ENCODE measurements at regions not wholly inside any gene's neighbourhood (a gene's known extent, or its start where the extent isn't known, plus 50 kb on each side); places are given as distances from the start of the nearest gene placed in this dataset.

DNA sequence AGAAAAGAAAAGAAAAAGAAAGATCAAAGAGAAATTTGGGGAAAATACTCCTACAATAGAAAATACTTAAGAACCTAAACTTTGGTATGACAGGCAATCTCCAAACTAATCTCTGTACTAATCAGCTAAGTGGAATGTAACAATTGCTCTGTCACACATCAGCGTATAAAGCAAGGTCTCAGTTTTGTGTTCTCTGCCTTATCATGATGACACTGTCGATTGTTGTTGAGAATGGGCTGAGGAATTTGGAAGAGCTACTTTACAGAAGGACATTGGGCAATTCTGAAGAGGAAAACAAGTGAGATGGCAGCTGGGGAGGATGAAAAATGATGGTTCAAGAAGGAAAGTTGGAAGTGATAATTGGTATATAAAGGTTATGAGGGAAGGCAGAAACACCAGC, 486.0 kb upstream of the HTR2C start:
- TF ChIP-seq, protein P1, sequence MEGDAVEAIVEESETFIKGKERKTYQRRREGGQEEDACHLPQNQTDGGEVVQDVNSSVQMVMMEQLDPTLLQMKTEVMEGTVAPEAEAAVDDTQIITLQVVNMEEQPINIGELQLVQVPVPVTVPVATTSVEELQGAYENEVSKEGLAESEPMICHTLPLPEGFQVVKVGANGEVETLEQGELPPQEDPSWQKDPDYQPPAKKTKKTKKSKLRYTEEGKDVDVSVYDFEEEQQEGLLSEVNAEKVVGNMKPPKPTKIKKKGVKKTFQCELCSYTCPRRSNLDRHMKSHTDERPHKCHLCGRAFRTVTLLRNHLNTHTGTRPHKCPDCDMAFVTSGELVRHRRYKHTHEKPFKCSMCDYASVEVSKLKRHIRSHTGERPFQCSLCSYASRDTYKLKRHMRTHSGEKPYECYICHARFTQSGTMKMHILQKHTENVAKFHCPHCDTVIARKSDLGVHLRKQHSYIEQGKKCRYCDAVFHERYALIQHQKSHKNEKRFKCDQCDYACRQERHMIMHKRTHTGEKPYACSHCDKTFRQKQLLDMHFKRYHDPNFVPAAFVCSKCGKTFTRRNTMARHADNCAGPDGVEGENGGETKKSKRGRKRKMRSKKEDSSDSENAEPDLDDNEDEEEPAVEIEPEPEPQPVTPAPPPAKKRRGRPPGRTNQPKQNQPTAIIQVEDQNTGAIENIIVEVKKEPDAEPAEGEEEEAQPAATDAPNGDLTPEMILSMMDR (conservative IDR thresholded peaks at IDR 0.05; ENCODE audit: low read length): no peak
- no peak for TF ChIP-seq EZH2phosphoT487 (IDR thresholded peaks at IDR 0.05; ENCODE audit: borderline replicate concordance)
